PC-9 (cell line): ENCODE measurements at regions not wholly inside any gene's neighbourhood (a gene's known extent, or its start where the extent isn't known, plus 50 kb on each side); places are given as distances from the start of the nearest gene placed in this dataset.
"Not testable (repeated sequence)": the region's sequence is repeated elsewhere in the genome, so short reads cannot be mapped to it uniquely, and the experiment has no call there.

Source experiments
- EZH2 ChIP-seq: fragments of 200-600 bp; sonication (generic); IDR thresholded peaks from 2 replicates; pipeline ENCODE4 v1.8.0; 2017; ENCODE audit warnings: antibody characterized with exemption, low read depth
- TF ChIP-seq, protein P1 (sequence below): fragments of 200-600 bp; sonication (generic); conservative IDR thresholded peaks from 2 replicates; pipeline ENCODE4 v1.6.1; 2017; ENCODE audit warnings: mixed run types, antibody characterized with exemption, mild to moderate bottlenecking, moderate library complexity

DNA sequence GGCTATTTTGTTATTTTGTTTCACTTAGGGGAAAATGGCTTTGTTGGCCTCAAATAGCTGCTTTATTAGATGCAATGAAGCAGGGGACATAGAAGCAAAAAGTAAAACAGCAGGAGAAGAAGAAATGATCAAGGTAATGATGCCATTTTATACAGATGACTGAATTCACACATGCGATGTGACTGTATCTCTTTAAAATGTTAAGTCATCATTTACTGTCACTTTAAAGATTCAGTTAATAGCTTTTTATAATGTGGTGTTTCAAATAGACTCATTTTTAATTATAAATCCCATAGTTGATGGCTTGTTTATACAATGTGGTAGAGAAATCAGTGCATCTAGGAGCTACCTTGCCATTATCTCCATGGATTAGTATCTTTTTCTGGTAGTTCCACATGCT lies 863.9 kb upstream of the DEFB115 start:
- TF ChIP-seq EZH2: not testable (repeated sequence)
- TF ChIP-seq, protein P1, sequence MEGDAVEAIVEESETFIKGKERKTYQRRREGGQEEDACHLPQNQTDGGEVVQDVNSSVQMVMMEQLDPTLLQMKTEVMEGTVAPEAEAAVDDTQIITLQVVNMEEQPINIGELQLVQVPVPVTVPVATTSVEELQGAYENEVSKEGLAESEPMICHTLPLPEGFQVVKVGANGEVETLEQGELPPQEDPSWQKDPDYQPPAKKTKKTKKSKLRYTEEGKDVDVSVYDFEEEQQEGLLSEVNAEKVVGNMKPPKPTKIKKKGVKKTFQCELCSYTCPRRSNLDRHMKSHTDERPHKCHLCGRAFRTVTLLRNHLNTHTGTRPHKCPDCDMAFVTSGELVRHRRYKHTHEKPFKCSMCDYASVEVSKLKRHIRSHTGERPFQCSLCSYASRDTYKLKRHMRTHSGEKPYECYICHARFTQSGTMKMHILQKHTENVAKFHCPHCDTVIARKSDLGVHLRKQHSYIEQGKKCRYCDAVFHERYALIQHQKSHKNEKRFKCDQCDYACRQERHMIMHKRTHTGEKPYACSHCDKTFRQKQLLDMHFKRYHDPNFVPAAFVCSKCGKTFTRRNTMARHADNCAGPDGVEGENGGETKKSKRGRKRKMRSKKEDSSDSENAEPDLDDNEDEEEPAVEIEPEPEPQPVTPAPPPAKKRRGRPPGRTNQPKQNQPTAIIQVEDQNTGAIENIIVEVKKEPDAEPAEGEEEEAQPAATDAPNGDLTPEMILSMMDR: not testable (repeated sequence)
